GM12891 (cell line): ENCODE measurements at regions not wholly inside any gene's neighbourhood (a gene's known extent, or its start where the extent isn't known, plus 50 kb on each side); places are given as distances from the start of the nearest gene placed in this dataset.
"Not testable (repeated sequence)": the region's sequence is repeated elsewhere in the genome, so short reads cannot be mapped to it uniquely, and the experiment has no call there.

Experiments
- POLR2A ChIP-seq: IDR thresholded peaks from 2 replicates; pipeline ENCODE4 v1.6.1; 2011; ENCODE audit warnings: low read depth, low read length, control low read depth
- POLR2AphosphoS5 ChIP-seq: IDR thresholded peaks from 2 replicates; pipeline ENCODE4 v1.6.1; 2011; ENCODE audit warnings: low read depth, low read length, control low read depth
- POU2F2 ChIP-seq: IDR thresholded peaks from 2 replicates; pipeline ENCODE4 v1.6.1; 2011; ENCODE audit warnings: low read depth, mild to moderate bottlenecking, control low read depth, low read length, moderate library complexity
- SPI1 ChIP-seq: IDR thresholded peaks from 2 replicates; pipeline ENCODE4 v1.6.1; 2011; ENCODE audit warnings: low read depth, low read length, control low read depth
- TAF1 ChIP-seq: IDR thresholded peaks from 2 replicates; pipeline ENCODE4 v1.6.1; 2011; ENCODE audit warnings: low read depth, low read length, control low read depth

GRCh38 chr10:20480575-20480974 lies 416.5 kb downstream of the NEBL start:
- TF ChIP-seq POLR2A, POLR2AphosphoS5, SPI1, POU2F2, TAF1: not testable (repeated sequence)
